ENCODE measurements at regions not wholly inside any gene's neighbourhood (a gene's known extent, or its start where the extent isn't known, plus 50 kb on each side); places are given as distances from the start of the nearest gene placed in this dataset.

- TF ChIP-seq MAX (IDR thresholded peaks at IDR 0.05), result no peak
- TF ChIP-seq CTCF (IDR thresholded peaks at IDR 0.05), result no peak
- no peak for TF ChIP-seq REST (IDR thresholded peaks at IDR 0.05)
- no peak for TF ChIP-seq ESRRA (IDR thresholded peaks at IDR 0.05; ENCODE audit: borderline replicate concordance, low read length)
- no peak for TF ChIP-seq ELK1 (IDR thresholded peaks at IDR 0.05; ENCODE audit: low read depth, low read length)
- no peak for TF ChIP-seq HOXB13 (CRISPR knock-in tag; IDR thresholded peaks at IDR 0.05; ENCODE audit: low read depth)
- no peak for TF ChIP-seq POLR2A (IDR thresholded peaks at IDR 0.05; ENCODE audit: low read length)
- TF ChIP-seq USF2 (IDR thresholded peaks at IDR 0.05), result no peak
- TF ChIP-seq MAZ (IDR thresholded peaks at IDR 0.05; ENCODE audit: borderline replicate concordance, low read depth, low read length), result no peak
These were observed 1031.6 kb upstream of the SEMA6D start for GRCh38 chr15:46685681-46686080.

All from A549 (cell line).